ENCODE measurements at regions not wholly inside any gene's neighbourhood (a gene's known extent, or its start where the extent isn't known, plus 50 kb on each side); places are given as distances from the start of the nearest gene placed in this dataset.

GRCh38 chr11:70872955-70873735, 379.2 kb downstream of the SHANK2 start:
- no peak for DNase-seq (ENCODE audit: low read depth)

- DNase-seq (ENCODE audit: low read depth): no peak
Measured at GRCh38 chr11:70873736-70874412, 378.5 kb downstream of the SHANK2 start.

- DNase-seq (ENCODE audit: low read depth): no peak
Measured at GRCh38 chr11:70876685-70877084, 375.7 kb downstream of the SHANK2 start.

- DNase-seq (ENCODE audit: low read depth): no peak
Measured at GRCh38 chr11:70877151-70877550, 375.2 kb downstream of the SHANK2 start.

- DNase-seq (ENCODE audit: low read depth): no peak
Measured at GRCh38 chr11:70878366-70878765, 374.0 kb downstream of the SHANK2 start.

GRCh38 chr11:70879601-70880285, 372.6 kb downstream of the SHANK2 start:
- DNase-seq (ENCODE audit: low read depth): no peak

GRCh38 chr11:70880416-70880815, 372.0 kb downstream of the SHANK2 start:
- DNase-seq (ENCODE audit: low read depth): no peak

GRCh38 chr11:70881948-70882715, 370.2 kb downstream of the SHANK2 start:
- DNase-seq (ENCODE audit: low read depth): no peak

GRCh38 chr11:70882716-70883085, 369.7 kb downstream of the SHANK2 start:
- no peak for DNase-seq (ENCODE audit: low read depth)

GRCh38 chr11:70883323-70883940, 368.9 kb downstream of the SHANK2 start:
- DNase-seq (ENCODE audit: low read depth): no peak

- no peak for DNase-seq (ENCODE audit: low read depth)
Measured at GRCh38 chr11:70883973-70884623, 368.3 kb downstream of the SHANK2 start.

GRCh38 chr11:70885281-70886231, 366.8 kb downstream of the SHANK2 start:
- DNase-seq (ENCODE audit: low read depth): no peak

- no peak for DNase-seq (ENCODE audit: low read depth)
Measured at GRCh38 chr11:70886256-70886655, 366.1 kb downstream of the SHANK2 start.

GRCh38 chr11:70886676-70887541, 365.5 kb downstream of the SHANK2 start:
- no peak for DNase-seq (ENCODE audit: low read depth)

GRCh38 chr11:70887542-70887827, 364.9 kb downstream of the SHANK2 start:
- no peak for DNase-seq (ENCODE audit: low read depth)

- DNase-seq (ENCODE audit: low read depth): no peak
Measured at GRCh38 chr11:70888061-70888460, 364.3 kb downstream of the SHANK2 start.

GRCh38 chr11:70889411-70889810, 363.0 kb downstream of the SHANK2 start:
- no peak for DNase-seq (ENCODE audit: low read depth)

- no peak for DNase-seq (ENCODE audit: low read depth)
Measured at GRCh38 chr11:70891844-70892380, 360.5 kb downstream of the SHANK2 start.

GRCh38 chr11:70892889-70893288, 359.5 kb downstream of the SHANK2 start:
- no peak for DNase-seq (ENCODE audit: low read depth)
